HG03378 (cell line): ENCODE measurements at regions not wholly inside any gene's neighbourhood (a gene's known extent, or its start where the extent isn't known, plus 50 kb on each side); places are given as distances from the start of the nearest gene placed in this dataset.

Experiments used
- ATAC-seq: cut with Tn5 transposase; IDR thresholded peaks from one replicate; pipeline ENCODE4 v1.9.1; 2021; ENCODE audit warnings: mild to moderate bottlenecking, moderate library complexity; ENCODE audit not compliant: unreplicated experiment

DNA sequence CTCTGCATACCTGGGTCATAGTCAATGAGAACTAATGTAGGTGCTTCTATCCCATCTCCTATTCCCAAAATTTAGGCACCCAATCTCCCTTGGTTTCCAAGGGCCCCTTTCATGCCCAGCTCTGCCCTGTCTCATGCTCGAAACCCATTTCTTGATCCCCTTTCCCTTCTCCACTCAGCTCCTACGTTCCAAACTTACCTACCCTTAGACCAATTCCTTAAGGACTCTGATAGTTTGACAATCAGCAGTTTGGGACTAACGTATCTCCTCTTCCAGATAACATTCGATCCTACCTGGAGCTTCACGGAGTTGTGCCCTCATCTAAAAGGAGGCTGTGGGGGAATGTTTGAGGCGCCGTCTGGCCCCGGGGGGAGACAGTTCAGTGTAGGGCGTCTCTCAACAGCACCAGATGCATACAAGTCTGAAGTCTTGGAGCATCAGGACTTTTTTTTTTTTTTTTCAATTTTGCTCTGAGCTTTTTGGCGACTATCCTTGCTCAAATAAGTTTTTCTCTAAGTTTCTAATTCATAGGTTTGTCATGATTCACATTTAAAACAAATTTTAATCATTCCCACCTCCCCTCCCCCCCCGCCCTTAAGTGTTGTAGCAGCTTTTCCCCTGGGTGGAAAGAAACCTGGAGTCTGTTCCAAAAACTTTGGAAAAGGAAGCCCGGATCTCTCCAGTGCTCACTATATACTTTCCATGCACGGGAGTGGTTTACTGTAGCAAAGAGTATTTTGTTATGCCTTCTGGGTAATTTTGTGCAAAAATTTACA lies 141.2 kb upstream of the LGALSL start:
- no peak for ATAC-seq

DNA sequence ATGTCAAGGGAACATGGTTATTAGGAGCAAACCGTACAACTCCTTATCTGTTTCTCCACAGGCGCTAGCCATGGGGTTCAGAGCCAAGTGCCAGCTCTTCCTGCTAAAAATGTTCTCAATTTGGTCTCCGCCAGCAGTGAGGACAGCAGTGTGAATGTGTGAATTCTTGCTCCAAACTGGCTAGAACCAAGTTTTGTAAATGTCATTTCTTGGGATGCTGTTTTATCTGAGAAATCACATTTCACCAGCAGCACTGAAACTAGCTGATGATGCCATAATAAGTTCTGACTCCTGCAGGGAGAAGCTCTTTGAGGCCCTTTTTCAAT lies 140.6 kb upstream of the LGALSL start:
- ATAC-seq = no peak

DNA sequence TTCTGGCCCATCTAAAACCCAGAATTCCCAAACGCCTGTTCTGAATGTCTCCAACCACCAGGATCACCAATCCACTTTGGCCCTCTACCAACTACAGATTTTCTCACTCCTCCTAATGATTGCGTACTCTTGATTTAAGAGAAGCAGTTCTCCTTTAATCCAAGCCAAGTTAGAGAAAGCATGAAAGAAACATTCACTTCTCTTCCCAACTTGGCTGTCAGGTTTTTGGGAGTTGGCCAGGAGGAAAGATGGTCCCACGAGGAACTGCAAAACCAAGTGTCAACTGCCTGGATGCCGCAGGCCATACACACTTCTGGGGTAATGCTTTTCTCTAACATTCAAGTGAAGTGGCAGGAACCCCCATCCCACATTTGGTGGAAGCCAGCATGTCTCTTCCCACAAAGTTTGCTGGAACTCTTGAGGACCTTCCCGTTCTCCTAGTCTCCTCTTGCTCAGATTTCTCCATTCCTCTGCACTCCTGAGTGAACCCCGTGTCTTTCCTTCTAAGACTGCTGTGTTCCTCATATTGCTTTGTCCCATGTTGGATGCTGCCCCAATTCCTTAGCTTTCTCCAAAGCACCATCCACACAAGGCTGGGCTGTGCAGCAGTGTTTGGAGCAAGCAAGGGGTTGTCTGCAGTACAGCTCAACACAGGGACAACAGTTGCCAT lies 138.5 kb upstream of the LGALSL start:
- no peak for ATAC-seq

DNA sequence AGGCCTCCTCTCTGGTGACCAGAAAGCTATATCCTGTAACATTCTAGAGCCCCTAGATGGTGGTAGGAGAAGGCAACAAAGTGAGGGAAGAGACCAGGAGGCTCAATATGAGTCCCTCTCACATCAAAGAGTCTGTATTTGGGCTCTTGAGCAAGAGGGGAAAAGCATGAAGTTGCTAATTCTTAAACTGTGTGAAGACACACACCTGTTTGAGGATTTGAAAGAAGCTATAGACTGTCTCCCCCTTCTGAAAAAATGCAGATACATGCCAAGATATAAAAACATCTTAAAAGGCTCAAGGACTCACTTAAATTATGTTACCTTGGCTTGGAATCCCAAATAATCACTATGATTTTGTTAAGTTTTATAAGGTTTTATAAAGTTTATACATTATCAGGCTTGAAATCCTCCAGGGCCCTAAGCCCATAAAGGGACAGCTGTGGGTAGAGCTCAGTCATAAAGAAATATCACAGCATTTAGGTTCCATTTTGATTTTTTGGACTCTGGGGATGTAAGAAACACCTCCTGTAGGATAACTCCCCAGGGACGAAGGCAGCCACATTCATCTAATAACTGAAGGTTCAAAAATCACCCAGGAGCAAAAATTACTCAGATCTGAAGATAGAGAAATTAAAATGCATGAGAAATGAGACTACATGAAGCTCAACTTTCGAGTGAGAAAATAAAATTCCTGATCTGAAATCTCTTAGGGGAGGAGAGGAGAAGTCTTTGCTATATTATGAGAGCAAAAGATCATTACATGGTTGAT lies 136.1 kb upstream of the LGALSL start:
- ATAC-seq = no peak

DNA sequence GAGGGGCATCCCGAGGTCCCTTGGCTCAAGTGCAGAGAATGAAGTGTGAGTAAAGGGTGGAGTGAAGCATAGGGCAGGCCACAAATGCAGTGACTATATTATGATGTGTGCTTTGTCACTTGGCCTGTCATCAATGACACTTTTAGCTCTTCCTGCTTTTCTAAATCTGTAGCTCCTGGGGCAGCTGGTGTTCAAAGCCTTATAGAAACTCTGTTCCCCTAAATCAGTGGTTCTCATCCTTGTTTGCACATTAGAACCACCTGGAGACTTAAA lies 135.6 kb upstream of the LGALSL start:
- no peak for ATAC-seq

DNA sequence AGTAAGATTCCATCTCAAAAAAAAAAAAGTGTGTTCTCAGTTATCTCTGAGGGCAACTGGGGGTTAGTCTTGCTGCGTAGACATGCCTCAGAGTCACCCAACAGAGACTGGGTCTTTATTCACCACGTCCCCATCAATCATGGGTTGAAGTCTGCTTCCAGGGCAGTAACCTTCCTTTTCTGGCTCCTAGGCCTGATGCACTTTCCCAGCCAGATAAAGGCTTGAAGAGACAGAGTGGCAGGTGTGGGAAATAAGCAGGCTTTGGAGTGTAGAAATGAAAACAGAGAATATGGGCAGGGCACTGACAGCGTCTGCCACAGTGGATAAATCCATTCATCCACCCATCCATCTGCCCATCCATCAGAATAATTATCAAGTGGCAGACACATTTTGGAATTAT lies 134.1 kb upstream of the LGALSL start:
- ATAC-seq = no peak

DNA sequence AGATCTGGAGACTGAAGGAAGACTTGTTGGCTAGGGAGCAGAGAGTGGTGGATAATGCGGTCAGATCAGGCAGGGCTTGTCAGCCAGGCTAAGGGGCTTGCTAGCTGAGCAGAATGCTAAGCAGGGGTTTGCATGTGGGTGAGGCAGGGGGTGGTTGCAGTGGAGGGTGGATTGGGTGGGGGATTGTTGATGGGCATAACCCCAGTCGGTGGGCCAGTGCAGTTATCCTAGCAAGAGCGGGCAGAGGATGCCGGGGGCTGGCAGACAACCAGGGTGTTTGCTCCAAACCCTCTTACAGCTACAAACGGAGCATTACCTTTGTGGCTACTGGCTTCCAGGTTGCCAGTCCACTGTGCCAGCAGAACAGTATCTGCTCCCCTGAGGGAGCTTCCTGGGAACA lies 131.5 kb upstream of the LGALSL start:
- no peak for ATAC-seq

DNA sequence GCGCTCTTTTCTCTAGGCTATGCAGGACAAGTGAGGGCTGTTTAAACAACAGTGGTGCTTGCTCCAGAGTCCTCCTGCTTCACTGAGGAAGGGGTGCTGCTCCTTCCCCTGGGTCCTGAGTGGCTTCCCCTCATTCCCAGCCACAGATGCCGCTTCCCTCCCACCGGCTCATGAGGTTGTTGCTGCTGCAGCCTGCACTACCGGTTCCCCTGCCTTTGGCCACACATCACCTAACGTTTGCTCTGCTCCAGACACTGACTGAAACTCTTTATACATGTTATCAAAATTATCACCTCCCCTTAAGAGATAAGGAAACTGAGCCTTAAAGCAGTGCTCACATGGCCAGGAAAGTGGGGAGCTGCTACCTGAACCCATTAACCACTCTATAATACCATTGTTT lies 130.8 kb upstream of the LGALSL start:
- no peak for ATAC-seq

DNA sequence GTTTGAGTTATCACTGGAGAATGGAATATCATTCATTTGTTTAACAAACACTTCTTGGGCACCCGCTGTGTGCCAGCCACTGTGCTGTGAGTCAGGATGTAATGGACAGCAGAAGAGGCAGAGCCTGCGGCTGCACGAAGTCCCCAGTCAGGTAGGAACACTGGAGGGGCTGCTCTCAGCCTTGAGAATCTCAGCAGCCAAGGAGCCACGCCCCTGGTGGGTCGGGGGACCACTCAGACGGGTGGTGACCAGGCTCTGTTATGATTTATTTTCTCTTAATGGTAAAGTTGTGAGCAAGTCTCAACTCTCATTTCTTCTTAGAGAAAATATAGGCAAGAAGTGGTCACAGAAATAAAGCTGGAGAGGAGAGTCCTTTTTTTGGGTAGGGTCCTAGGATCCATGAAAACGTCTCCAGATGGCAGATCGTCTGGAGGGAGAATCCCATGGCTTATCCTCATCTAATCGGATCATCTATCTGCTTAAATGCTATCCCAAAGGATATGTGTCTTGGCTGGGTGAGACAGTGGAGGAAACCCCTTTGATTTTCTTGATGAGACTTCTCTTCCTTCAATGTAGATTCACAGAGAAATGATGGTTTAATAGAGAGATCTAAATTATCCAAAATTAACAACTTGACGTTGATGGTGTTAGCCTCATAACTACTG lies 129.1 kb upstream of the LGALSL start:
- no peak for ATAC-seq

DNA sequence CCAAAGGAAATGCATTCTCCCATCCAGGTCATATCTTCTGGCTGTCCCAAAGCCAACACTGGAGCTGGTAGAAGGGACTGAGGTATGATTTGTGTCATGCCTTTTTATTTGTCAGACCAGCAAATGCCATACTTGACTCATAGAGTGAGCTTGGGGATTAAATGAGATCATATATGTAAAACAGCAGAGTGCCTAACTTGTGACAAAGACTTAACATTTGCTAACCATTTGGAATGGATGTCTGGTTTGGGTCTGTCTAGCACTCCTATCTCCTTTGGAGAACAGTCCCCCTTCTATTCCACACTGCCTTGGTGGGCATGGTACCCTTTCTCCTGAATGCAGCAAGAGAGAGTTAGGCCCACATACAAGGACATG lies 128.5 kb upstream of the LGALSL start:
- no peak for ATAC-seq

DNA sequence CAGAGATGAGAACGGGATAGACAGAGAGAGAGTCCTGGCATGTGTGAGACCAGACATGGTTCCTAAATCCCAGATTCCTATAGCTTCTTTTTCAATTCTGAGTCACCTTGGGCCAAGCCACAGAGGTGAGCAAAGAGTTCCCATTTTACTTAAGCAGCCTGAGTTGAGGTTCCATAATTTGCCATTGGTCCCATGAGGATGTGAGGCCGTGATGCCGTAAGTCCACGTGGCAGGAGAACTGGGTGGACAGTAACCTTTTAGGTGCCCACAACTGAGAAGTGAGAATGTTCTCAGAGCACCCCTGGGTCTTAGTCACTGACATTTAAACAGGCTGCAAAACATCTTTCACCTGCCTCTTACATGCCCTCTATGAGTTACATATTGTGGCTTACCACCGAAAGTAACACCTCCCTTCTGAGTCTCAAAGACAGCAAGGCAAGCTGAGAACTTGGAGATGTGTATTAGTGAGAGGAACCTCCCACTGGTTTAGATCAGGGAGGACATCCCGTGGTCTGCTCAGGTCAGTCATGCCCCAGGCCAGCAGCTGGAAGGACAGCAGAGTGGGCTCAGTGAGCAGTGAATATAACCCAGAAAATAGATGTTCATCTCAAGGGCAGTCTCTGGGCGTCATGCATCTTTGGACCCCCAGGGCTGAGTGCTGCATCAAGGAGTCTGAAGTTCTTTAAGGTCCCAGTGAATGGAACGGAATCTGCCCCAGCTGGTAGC lies 127.9 kb upstream of the LGALSL start:
- peak; percentile 85 for ATAC-seq

DNA sequence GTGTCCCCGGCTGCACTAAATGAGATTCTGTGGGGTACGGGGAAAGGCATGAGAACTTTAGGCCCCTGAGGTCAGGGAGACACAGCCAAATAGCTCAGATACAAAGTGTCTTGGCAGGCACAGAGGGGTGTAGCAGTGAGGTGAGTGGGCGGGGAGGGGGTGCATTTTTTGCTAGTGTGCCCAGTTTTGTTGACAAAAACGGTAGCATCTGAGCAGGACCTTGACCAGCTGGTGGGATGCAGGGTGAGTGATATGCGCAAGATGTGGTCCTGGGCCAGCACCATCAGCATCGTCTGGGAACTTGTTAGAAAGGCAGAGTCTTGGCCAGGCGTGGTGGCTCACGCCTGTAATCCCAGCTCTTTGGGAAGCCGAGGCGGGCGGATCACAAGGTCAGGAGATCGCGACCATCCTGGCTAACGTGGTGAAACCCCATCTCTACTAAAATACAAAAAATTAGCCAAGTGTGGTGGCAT lies 127.3 kb upstream of the LGALSL start:
- ATAC-seq = no peak

DNA sequence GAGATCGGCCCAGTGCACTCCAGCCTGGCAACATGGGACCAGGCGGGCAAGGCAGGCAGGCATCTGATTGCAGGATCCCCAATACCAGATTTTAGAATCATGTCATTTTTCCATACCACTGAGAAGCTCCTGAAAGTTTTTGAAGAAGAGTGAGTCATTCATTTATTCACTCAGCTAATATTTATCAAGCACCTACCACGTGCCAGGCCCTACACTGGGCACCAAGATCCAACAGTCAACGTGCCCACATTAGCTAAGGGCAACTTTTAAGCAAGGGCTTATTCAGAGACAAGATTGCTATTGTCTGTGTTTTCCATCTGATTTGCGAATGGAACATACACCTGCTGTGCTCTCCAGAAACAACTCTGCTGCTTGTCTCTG lies 126.8 kb upstream of the LGALSL start:
- ATAC-seq = no peak

DNA sequence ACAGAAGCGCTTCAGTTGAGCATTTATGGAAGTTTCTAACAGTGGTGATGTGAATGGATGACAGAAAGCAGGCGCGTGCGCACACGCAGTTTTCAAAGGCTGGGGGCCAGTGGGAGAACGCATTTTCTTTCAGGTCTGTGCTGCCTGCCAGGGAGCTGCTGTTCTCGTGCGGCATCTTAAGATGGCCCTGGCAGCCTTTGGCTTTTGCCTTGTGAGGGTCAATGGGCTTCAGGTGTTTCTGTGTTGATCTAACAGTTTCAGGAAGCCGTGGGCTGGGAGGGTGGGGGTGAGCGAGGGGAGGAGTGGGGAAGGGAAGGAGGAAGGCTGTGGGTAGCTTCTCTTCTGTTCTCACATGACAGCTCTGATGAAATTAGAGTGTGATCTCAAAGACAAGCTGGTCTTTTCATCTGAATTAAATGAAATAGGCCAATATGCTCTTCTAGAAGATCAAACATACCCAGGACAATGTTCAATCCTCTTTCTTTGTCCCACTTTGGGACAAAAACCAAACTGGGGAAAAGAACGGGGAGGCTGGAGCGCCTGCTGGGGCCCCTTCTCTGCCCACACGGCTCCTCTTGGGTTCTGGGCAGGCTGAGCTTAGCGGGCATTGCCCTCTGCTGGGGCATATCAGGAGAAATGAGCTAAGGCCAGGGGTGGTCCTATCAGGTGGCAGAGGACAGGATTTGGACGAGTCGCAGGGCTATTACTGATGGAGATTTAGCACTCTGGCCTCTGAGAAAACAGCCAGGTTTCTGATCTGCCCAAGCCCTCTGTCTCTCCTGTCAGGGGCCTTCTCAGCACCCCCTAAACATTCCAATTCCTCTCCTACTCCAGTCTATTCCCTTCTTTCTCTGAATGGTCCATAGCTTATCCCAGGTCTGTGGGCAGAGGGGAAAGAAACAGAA lies 126.2 kb upstream of the LGALSL start:
- no peak for ATAC-seq

DNA sequence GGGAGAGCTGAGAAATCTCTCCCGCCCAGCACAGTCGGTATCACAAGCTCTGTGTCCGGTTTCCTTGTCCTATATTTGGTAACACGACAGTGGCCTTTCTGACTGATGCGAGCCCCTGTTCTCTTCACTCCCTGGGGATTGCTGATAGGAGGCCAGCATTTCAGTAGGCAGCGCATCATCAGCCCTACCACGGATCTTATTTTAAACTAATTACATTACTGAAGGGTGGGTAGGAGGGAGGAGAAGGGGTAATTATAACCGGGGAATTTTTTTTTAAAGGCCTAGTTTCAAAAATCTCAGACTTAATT lies 125.6 kb upstream of the LGALSL start:
- ATAC-seq = no peak

DNA sequence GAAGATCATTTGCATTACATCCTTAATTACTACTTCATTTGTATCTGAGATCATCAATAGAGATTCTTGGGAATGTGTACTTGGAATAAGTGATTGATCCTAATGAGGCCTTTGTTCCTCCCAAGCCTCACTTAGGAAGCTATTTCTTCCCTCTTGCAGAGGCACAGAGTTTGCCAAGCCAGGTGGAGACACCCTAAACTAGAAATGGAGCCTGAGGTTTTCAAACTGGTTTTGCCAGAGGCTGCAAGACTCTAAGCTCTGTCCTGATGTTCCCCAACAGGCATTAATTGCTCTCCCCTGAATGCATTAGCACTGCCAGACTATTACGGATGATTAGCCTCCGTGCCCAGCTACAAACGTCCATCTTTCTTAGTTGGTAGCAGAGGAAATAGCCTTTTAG lies 125.2 kb upstream of the LGALSL start:
- no peak for ATAC-seq

DNA sequence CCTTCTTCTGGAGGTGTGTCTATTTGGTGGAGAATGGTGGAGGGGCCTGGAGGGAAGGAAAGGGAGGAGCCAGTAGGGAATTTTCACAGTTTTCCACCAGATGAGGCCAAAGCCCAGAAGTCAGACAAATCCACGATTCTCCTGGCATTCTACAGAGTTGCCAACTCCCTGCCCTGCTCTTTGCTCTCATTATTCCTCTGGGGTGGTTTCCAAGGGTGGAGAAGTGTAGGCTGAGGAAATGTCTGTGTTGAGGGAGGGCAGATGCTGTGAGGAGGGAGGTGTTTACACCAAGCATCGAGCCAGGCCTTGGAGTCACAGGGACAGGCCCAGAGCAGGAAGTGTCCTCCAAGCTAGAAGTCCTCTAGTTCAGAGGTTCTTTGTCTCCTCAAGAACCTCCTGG lies 124.1 kb upstream of the LGALSL start:
- no peak for ATAC-seq

DNA sequence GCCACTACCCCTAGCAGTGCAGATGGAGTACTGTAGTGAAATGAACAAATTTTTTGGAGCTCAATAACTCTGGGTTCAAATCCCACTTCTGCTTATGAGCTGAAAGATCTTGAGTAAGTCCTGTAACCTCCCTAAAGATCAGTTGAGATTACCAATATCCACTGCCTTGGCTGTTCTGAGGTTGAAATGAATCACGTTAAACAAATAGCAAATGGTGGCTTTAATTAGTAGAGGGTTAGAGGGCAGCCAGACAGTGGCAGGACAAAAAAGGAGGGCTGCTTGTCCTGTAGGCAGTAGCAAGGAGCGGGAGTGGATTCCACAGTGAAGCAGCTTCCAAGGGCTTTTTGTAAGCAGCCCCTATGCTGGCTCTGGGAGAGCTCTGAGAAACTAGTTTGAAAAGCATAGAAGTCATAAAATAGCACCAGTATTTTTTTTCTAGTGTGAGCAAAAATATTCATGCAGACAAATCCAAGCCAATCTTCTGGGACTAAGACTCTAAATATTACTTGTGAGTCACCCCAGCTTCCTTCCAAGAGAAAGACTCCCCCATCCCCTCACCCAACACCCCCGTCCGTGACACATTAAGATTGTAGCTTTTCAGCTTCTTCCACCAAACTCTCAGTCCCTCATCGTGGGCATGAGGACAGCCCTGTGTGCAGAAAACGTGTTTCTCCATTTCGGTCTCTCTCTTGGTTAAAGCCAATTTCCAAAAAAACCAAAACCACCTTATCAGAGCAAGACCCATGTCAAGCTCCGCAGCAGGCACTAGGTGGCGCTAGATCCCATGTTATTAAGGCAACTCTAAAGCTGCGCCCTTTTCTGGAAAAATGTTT lies 123.5 kb upstream of the LGALSL start:
- no peak for ATAC-seq

DNA sequence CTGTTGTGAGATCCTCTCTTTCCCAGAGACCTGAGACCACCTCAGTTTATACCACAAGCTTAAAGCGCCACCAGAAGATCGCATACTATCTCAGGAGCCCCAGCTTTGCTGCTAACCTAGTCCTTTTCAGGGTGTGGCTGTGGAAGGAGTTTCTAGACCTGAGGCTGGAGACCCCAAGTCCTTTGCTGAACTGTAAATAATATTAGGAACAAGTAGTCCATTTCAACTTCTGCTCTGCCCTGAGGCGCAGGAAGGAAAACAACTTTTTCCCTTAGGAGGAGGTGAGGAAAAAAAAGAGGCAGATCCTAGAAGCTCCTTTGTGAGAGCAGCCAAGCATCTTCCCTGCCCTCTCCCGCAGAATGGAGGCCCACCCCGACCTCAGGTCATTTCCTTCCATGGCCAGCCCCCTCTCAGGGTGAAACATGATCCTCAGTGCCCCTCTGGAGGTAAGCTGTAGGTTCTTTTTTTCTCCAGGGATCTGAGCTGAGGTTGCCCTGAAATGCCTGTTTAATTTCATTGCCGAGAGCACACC lies 122.8 kb upstream of the LGALSL start:
- ATAC-seq = no peak
